Esophagus squamous epithelium (tissue), 5 donors: ENCODE measurements at regions not wholly inside any gene's neighbourhood (a gene's known extent, or its start where the extent isn't known, plus 50 kb on each side); places are given as distances from the start of the nearest gene placed in this dataset.

ENCODE experiments used
- DNase-seq: peaks from one replicate; lab custom pipeline; 2025; lab: John Stamatoyannopoulos, UW
- H3K27ac ChIP-seq, 4 donors: fragments of 200-600 bp; sonication (generic); one replicate each; pipeline ENCODE4 v1.5.1; 2016 to 2019; ENCODE audit warnings: mild to moderate bottlenecking in 1 of 4
- H3K27me3 ChIP-seq, 4 donors: fragments of 200-600 bp; sonication (generic); 1 replicate in 3 of 4; 2 replicates in 1 of 4; pipeline versions ENCODE4 v1.5.1 to v1.6.0; 2017 to 2021; ENCODE audit warnings: antibody characterized with exemption in 1 of 4
- H3K36me3 ChIP-seq, 3 donors: fragments of 200-600 bp; sonication (generic); one replicate each; pipeline ENCODE4 v1.5.1; 2016 to 2019
- H3K4me1 ChIP-seq, 3 donors: fragments of 200-600 bp; sonication (generic); one replicate each; pipeline ENCODE4 v1.5.1; 2017 to 2019
- H3K4me3 ChIP-seq, 4 donors: fragments of 200-600 bp; sonication (generic); 1 replicate in 3 of 4; 2 replicates in 1 of 4; pipeline ENCODE4 v1.5.1; 2016 to 2019; ENCODE audit warnings: mild to moderate bottlenecking in 2 of 4, moderate library complexity in 1 of 4
- H3K9me3 ChIP-seq, 3 donors: fragments of 200-600 bp; sonication (generic); one replicate each; pipeline ENCODE4 v1.5.1; 2016 to 2019
- POLR2A ChIP-seq, 4 donors: fragments of 450-650 bp; IDR thresholded peaks; one replicate each; pipeline ENCODE4 v1.6.1; 2017; ENCODE audit warnings: antibody characterized with exemption in 4 of 4, mild to moderate bottlenecking in 4 of 4, moderate library complexity in 3 of 4
- WGBS, 2 donors: methylation state at CpG; one replicate each; pipeline ENCODE4 v1.1.5; 2018; 5-methylcytosine and 5-hydroxymethylcytosine counted together
- intact Hi-C: fragments of 100-400 bp; cut with DNase I; formaldehyde crosslinking; loops from one replicate; pipeline ENCODE4 v1.15.0; 2022
- TF ChIP-seq, protein P1 (sequence below), 6 experiments: fragments of 450-650 bp in 4 of 6; fragments of 200-600 bp in 2 of 6; sonication (generic) in 2 of 6; IDR thresholded peaks; one replicate each; pipeline ENCODE4 v1.5.1; 2016 to 2019; ENCODE audit warnings: antibody characterized with exemption in 6 of 6, mild to moderate bottlenecking in 4 of 6, moderate library complexity in 4 of 6
- donor health status: DM: yes; HTN: yes; CAD: no.

DNA sequence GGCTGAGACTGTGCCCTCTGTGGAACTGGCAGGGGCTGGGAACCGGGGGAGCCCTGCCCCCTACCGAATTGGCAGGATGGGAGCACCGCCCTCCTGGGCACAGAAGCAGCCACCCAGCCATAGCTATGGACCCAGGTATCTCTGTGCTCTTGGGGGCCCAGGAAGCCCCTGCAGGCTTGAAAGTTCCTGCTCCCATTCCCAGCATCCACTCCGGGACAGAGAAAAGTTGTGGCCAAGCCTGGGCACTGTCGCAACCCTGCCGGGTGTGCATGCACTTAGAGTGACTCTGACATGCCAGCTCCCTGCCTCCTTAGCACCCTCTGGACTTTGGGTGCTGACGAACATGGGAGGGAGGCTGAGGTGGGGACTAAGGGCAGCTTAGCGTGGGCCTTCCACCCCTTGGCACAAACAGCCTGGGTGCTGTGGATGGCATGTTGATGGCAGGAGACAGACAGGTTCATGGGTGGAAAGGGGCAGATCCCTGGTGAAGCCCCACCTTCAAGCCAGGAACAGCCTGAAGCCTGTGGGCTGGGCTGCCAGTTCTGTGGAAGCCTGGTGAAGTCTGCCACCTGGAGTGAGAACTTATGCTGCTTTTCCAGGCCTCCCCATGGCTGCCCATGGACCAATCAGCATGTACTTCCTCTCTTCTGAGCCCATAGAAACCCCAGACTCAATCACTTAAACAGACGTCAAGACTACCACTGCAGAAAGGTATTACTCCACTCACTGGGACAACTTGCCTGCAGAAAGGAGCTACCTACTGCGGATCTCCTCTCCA lies 279.0 kb downstream of the ATXN7L3B start:
- no peak for DNase-seq
- no peaks in the 10 kb centered on the region for H3K36me3 ChIP-seq
- no peaks in the 10 kb centered on the region for H3K9me3 ChIP-seq
- intact Hi-C loops = no loop called here
- no peaks in the 10 kb centered on the region for H3K27me3 ChIP-seq
- H3K4me1 ChIP-seq = no peaks in the 10 kb centered on the region
- 78 to 92% methylated on average over 2 to 8 of the region's 10 CpGs for WGBS, 2 donors
- H3K27ac ChIP-seq = no peak overlapping the region
- TF ChIP-seq POLR2A (IDR thresholded peaks at IDR 0.05) = no peak
- TF ChIP-seq, protein P1, sequence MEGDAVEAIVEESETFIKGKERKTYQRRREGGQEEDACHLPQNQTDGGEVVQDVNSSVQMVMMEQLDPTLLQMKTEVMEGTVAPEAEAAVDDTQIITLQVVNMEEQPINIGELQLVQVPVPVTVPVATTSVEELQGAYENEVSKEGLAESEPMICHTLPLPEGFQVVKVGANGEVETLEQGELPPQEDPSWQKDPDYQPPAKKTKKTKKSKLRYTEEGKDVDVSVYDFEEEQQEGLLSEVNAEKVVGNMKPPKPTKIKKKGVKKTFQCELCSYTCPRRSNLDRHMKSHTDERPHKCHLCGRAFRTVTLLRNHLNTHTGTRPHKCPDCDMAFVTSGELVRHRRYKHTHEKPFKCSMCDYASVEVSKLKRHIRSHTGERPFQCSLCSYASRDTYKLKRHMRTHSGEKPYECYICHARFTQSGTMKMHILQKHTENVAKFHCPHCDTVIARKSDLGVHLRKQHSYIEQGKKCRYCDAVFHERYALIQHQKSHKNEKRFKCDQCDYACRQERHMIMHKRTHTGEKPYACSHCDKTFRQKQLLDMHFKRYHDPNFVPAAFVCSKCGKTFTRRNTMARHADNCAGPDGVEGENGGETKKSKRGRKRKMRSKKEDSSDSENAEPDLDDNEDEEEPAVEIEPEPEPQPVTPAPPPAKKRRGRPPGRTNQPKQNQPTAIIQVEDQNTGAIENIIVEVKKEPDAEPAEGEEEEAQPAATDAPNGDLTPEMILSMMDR (IDR thresholded peaks at IDR 0.05) = no peak
- no peak overlapping the region for H3K4me3 ChIP-seq

DNA sequence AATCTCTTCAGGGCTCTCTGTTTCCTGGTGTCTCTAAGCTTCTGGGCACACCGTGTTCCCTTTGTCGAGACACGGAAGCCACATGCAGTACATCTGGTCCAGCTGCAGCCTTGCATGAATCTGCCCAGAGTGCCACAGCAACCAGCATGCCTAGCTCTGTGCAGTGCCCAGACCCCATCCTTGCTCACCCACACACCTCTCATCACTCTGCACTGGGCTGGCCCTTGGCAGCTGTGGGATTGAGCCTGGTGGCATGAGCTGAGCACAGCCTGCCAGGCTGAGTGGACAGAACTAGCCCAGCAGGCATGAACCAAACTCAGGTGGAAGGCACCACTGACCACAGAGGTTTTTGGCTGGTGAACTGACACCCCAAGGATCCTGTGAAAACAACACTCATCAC lies 279.9 kb downstream of the ATXN7L3B start:
- DNase-seq = no peak
- no peak for TF ChIP-seq POLR2A (IDR thresholded peaks at IDR 0.05)
- TF ChIP-seq, protein P1 (IDR thresholded peaks at IDR 0.05) = no peak
- Histone ChIP-seq H3K4me1 (no peaks in the 10 kb centered on the region), H3K27ac (no peak overlapping the region), H3K4me3 (no peak overlapping the region), H3K27me3 (no peaks in the 10 kb centered on the region), H3K36me3 (no peaks in the 10 kb centered on the region), H3K9me3 (no peaks in the 10 kb centered on the region)
- 86 to 89% methylated on average over 3 of the region's 3 CpGs for WGBS, 2 donors
- intact Hi-C loops = no loop called here

DNA sequence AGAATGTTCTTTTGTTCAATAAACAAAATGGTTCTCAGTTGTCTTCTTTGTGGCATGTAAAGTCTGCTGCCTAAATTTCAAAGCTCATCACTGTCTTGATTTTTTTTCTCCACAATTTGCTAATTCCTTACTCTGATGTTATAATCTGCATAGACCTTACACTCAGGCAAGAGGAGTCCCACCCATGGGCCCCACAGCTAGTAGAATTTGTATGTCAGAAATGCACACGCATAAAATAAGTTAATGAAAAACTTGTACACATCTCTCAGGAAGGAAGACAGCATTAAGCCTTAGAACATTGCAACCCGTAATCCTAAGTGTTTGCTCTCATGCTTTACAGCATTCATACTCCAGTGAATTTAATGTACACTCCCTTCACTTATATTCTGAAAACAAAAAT lies 280.8 kb downstream of the ATXN7L3B start:
- DNase-seq = no peak
- Histone ChIP-seq H3K4me3 (no peak overlapping the region), H3K36me3 (no peaks in the 10 kb centered on the region), H3K4me1 (no peaks in the 10 kb centered on the region), H3K9me3 (no peaks in the 10 kb centered on the region), H3K27ac (no peak overlapping the region), H3K27me3 (no peaks in the 10 kb centered on the region)
- TF ChIP-seq, protein P1 (IDR thresholded peaks at IDR 0.05) = no peak
- no peak for TF ChIP-seq POLR2A (IDR thresholded peaks at IDR 0.05)
- WGBS, 2 donors = 23 to 28% methylated on average over 2 of the region's 2 CpGs
- intact Hi-C loops = no loop called here

DNA sequence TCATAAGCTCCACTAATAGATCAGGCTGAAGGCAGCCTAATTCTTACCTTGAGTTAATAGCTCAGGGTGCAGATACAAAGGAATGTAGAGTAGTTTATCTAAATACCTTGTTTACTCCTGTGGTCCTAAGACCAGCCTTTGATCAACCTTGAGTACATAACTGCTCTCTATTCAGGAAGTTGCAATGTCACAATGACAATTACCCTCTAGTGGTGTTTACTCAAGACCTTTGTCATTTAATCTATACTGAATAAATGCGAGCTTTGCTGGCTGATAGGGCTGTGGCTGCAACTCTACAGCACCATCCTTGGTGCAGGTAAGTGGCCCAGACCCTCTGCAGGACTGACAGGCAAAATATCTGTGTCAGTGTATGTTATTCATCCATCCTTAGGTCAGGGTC lies 282.7 kb downstream of the ATXN7L3B start:
- H3K4me3 ChIP-seq = no peak overlapping the region
- DNase-seq = no peak
- TF ChIP-seq, protein P1 (IDR thresholded peaks at IDR 0.05) = no peak
- no peak for TF ChIP-seq POLR2A (IDR thresholded peaks at IDR 0.05)
- no peak overlapping the region for H3K27ac ChIP-seq
- H3K4me1 ChIP-seq = no peaks in the 10 kb centered on the region
- intact Hi-C loops = no loop called here
- no peaks in the 10 kb centered on the region for H3K9me3 ChIP-seq
- no peaks in the 10 kb centered on the region for H3K36me3 ChIP-seq
- H3K27me3 ChIP-seq = no peaks in the 10 kb centered on the region
- WGBS, 2 donors = 20% methylated on average over 1 of the region's 1 CpG; no CpG with 5 or more reads in 1 of the 2 donors

DNA sequence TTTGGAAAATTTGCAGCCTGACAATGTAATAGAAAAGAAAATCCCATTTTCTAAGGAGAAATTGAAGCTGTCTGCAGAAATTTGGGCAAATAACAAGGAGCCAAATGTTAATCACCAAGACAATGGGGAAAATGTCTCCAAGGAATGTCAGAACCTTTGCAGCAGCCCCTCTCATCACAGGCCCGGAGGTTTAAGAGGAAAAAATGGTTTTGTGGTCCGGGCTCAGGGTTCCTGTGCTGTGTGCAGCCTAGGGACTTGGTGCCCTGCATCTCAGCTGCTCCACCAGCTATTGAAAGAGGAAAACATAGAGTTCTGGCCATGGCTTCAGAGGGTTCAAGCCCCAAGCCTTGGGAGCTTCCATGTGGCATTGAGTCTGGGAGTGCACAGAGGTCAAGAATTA lies 298.9 kb downstream of the ATXN7L3B start:
- WGBS, 2 donors = 18 to 25% methylated on average over 2 of the region's 2 CpGs
- TF ChIP-seq POLR2A (IDR thresholded peaks at IDR 0.05) = no peak
- TF ChIP-seq, protein P1 (IDR thresholded peaks at IDR 0.05) = no peak

More for the DNA sequence above, 298.9 kb downstream of the ATXN7L3B start:
- H3K27ac ChIP-seq = no peak overlapping the region
- no peak for DNase-seq
- no peaks in the 10 kb centered on the region for H3K36me3 ChIP-seq
- intact Hi-C loops = no loop called here
- H3K27me3 ChIP-seq = no peaks in the 10 kb centered on the region
- H3K9me3 ChIP-seq = no peaks in the 10 kb centered on the region
- H3K4me1 ChIP-seq = no peaks in the 10 kb centered on the region
- no peak overlapping the region for H3K4me3 ChIP-seq
